Head of caudate nucleus (tissue), 42 donors: ENCODE measurements at regions not wholly inside any gene's neighbourhood (a gene's known extent, or its start where the extent isn't known, plus 50 kb on each side); places are given as distances from the start of the nearest gene placed in this dataset.
"Not testable (repeated sequence)": the region's sequence is repeated elsewhere in the genome, so short reads cannot be mapped to it uniquely, and the experiment has no call there.

ENCODE experiments used
- DNase-seq, 42 donors: peaks; one replicate each; pipeline versions ENCODE4 v3.0.0 to v3.0.0-alpha.2; 2020 to 2021; ENCODE audit warnings: mixed read lengths in 7 of 42
- intact Hi-C: fragments of 100-400 bp; cut with DNase I; formaldehyde crosslinking; loops from one replicate; pipeline ENCODE4 v1.15.0; 2022

DNA sequence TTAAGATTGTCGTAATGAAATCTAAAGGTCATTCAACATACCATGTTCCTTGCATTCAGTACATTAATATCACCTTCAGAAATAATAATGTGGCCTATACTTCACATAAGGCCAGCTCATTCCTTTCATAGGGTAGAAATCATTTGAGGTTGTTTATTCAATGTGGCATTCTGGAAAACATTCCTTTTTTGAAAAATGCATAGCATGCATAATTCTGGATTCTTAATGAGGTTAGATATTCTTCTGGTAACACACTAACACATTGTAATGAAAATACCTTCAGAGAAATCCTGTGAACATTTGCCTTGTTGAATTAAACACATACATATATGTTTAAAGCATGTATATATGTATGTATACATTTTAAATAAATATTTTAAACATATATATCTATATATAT is 204.6 kb upstream of the KCNH7 start:
- intact Hi-C loops, result no loop called here
- DNase-seq, result no peak

- intact Hi-C loops, result no loop called here
- DNase-seq, result peak in 11 of 42 donors; percentile 4 to 60 (median 29)
These were observed 200.7 kb upstream of the KCNH7 start for GRCh38 chr2:163039266-163039665.

DNA sequence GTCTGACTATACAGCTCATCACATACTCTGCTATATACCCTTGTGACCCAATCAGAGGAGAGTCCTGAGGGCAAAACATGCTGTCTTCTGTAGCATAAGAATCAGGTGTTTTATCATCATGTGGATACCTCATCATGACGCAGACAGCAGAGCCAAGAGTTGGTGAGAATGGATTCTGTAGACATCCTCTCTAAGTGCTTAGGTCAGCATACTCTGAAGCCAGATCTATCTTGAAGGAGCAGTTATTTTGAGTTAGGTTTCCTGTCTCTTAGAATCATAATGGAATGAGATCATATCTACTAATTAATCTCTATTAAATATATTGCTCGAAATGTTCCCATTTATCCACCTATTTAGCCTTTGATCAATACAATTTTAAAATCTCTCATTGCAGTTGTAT is 190.2 kb upstream of the KCNH7 start:
- intact Hi-C loops, result no loop called here
- DNase-seq, result no peak

- intact Hi-C loops, result not testable (repeated sequence)
These were observed 187.7 kb upstream of the KCNH7 start for GRCh38 chr2:163026136-163026775.

DNA sequence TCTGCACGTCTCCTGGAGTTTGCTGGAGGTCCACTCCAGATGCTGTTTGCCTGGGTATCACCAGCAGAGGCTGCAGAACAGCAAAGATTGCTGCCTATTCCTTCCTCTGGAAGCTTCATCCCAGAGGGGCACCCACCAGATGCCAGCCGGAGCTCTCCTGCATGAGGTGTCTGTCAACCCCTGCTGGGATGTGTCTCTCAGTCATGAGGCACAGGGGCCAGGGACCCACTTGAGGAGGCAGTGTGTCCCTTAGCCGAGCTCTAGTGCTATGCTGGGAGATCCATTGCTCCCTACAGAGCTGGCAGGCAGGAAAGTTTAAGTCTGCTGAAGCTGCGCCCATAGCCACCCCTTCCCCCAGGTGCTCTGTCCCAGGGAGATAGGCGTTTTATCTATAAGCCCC is 178.3 kb upstream of the KCNH7 start:
- DNase-seq, intact Hi-C loops: not testable (repeated sequence)

More at GRCh38 chr2:163026136-163026775, 187.7 kb upstream of the KCNH7 start:
- DNase-seq, result not testable (repeated sequence)

DNA sequence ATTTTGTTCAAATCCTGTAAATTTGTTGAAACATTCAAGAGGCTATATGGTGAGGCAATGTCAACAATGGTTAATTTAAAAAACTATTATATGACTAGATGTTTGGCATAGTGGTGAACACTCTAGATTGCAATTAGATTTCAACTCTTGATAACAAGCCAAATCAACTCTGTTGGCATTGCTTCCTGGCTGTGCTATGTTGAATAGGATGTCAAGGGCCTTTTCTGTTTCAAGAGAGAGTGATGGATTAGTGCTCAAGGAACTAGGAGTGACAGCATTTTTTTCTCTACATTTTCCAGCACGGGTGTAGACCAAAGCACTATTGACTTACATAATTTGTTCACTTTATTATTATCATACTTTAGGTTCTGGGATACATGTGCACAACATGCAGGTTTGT is 172.4 kb upstream of the KCNH7 start:
- intact Hi-C loops, result no loop called here
- DNase-seq, result no peak

GRCh38 chr2:163008642-163009041 is 170.1 kb upstream of the KCNH7 start:
- DNase-seq, result no peak
- intact Hi-C loops, result no loop called here

GRCh38 chr2:162994718-162995117 is 156.2 kb upstream of the KCNH7 start:
- DNase-seq, result no peak
- intact Hi-C loops, result no loop called here

DNA sequence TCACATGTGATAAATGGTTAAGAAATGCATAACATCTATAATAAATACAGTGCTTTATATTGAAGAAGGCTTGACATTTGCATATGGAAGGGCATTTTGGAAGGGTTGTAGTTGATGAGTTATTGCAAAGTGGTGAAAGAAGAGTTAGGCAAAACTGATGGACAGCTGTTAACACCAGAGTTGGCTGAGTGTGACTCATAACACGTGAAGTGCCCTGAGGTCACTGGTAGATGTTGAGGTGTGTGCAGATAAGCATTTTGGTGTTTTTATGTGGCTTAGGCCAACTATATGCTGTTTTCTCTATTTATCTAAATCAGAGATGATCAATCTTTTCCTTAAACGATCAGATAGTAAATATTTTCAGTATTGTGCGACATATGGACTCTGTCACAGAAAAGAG is 154.3 kb upstream of the KCNH7 start:
- intact Hi-C loops, result no loop called here
- DNase-seq, result no peak

- no peak for DNase-seq
- intact Hi-C loops, result no loop called here
These were observed 150.9 kb upstream of the KCNH7 start for GRCh38 chr2:162989507-162989906.

- DNase-seq, result no peak
- intact Hi-C loops, result no loop called here
These were observed 136.2 kb upstream of the KCNH7 start for GRCh38 chr2:162974771-162975170.

GRCh38 chr2:162972383-162972782 is 133.8 kb upstream of the KCNH7 start:
- intact Hi-C loops, result no loop called here
- peak in 1 of 42 donors; percentile 5 for DNase-seq

DNA sequence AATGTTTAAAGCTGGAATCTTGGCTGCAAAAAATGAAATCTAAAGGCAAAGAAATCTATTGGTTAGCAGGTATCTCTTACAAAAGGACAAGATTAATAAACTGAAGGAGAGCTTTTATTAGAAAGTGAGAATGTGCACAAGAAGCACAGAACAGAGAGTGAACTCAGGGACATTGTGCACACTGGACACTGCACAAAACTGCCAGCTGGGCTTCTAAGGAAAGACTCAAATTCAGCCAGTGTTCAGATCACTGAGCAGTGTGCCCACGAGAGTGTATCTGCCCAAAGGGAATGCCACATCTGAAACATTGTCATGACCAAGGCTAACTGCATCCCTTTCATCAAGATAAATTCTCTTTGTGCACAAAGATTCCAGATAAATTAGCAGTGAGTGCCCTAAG is 129.7 kb upstream of the KCNH7 start:
- intact Hi-C loops, result no loop called here
- DNase-seq, result no peak

DNA sequence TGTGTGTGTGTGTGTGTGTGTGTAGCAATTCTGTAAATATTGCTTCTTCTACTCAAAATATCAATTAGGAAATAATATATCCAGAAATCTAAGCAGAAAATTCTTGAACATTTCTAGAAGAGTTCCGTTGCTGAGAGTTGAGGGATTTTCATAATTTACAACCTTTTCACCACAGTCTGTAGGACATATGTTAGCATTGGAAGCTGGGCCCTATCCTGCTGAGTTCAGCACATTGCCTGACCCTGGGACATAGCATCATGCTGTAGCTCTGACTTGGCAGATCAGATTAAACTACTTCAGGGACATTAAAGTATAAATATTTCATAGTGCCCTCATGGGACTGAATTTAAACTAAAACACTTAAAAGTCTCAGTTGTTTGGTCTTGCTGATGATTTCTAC is 129.2 kb upstream of the KCNH7 start:
- no peak for DNase-seq

GRCh38 chr2:162967147-162967546 is 128.6 kb upstream of the KCNH7 start:
- no peak for DNase-seq

More for the DNA sequence above, 129.2 kb upstream of the KCNH7 start:
- intact Hi-C loops, result no loop called here

DNA sequence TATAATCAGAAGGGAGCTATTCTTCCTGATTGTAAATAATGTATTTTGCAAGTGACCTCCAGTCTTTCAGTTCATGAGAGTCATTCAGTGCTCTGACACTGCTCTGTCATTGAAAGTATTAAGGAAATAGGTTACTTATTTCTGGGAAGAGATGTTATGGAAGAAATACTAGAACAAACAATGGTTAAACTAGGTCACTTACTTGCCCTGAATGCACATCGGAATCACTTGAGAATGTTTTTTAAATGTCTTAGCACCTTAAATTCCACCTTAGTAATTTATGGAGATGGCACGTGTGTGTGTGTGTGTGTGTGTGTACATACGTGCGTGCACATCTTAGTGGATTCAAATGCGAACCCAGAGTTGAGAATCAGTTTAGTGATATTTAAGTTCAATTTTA is 126.6 kb upstream of the KCNH7 start:
- intact Hi-C loops, result no loop called here
- DNase-seq, result no peak

More at GRCh38 chr2:162967147-162967546, 128.6 kb upstream of the KCNH7 start:
- intact Hi-C loops, result no loop called here

DNA sequence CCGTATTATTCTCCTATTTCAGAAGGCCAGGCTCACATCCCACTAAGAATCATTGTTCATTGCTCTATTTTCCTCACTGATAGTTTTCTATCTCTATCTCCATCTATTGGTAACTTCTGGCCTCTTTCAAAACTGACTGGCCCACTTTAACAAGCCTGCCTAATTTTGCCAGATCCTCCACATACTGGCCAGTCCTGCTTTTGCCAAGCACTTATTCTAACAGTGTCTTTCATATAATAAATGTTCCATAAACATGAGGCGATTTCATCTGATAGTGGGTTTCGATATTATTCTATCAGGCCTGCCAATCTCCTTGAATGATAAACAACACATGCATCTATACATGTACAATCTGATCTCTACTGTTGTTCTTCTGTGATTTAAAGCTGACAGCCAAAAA is 125.9 kb upstream of the KCNH7 start:
- intact Hi-C loops, result no loop called here
- no peak for DNase-seq

- DNase-seq, result no peak
- intact Hi-C loops, result no loop called here
These were observed 124.6 kb upstream of the KCNH7 start for GRCh38 chr2:162963156-162963555.

DNA sequence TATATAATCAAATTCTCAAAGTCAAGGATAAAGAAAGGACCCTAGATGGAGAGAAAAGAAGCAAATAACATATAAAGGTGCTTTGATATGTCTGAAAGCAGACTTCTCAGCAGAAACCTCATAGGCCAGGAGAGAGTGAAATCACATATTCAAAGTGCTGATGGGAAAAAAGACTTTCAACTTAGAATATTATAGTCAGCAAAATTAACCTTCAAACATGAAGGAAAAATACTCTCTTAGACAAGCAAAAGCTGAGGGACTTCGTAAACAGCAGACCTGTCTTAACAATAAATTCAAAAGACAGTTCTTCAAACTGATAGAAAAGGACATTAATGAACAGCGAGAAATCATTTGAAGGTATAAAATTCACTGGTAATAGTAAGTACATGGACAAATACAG is 107.2 kb upstream of the KCNH7 start:
- intact Hi-C loops, result no loop called here
- no peak for DNase-seq

- intact Hi-C loops, result no loop called here
- no peak for DNase-seq
These were observed 99.8 kb upstream of the KCNH7 start for GRCh38 chr2:162938387-162938786.

DNA sequence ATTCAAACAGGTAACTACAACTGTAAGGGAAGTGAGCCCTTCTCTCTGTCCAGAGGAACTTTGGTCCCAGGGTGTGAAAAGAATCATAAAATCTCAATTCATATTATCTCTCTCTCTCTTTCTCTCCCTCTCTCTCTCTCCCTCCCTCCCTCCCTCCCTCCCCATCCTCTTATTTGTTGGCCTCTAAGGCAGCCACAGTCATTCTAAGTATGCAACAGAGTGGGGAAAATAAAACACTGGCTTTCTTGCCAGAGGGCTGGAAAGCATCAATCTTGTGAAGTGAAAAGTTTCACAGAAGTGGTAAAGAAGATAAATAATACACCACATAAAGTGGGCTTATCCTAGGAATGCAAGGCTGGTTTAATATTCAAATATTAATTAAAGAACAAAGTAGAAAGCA is 95.6 kb upstream of the KCNH7 start:
- no peak for DNase-seq
- intact Hi-C loops, result no loop called here

- intact Hi-C loops, result no loop called here
These were observed 93.8 kb upstream of the KCNH7 start for GRCh38 chr2:162932416-162932815.

More at GRCh38 chr2:162932416-162932815, 93.8 kb upstream of the KCNH7 start:
- no peak for DNase-seq
